ENCODE measurements at regions not wholly inside any gene's neighbourhood (a gene's known extent, or its start where the extent isn't known, plus 50 kb on each side); places are given as distances from the start of the nearest gene placed in this dataset.

GRCh38 chr5:60271517-60271916 lies 378.0 kb upstream of the PDE4D start:
- TF ChIP-seq POLR2A (IDR thresholded peaks at IDR 0.05; ENCODE audit: low read length), result no peak
- TF ChIP-seq GATA1 (IDR thresholded peaks at IDR 0.05; ENCODE audit: low read depth, low read length), result no peak

Measured in erythroblast (primary cell).